IMR-90 (cell line): ENCODE measurements at regions not wholly inside any gene's neighbourhood (a gene's known extent, or its start where the extent isn't known, plus 50 kb on each side); places are given as distances from the start of the nearest gene placed in this dataset.

Source experiments
- ATAC-seq: fragments of 200-7000 bp; cut with Tn5 transposase; 2 replicates; pipeline ENCODE4 v1.9.1; 2020; ENCODE audit warnings: low read depth, mild to moderate bottlenecking, moderate library complexity
- BruUV-seq: library from RNA; stranded (reverse); fragments of 400-500 nt; replicated peaks from 2 replicates; lab custom pipeline; 2021; lab: Mats Ljungman, UMichigan
- CTCF ChIA-PET: fragments of 300-600 bp; formaldehyde crosslinking; extraction: SDS; loops from one replicate; lab custom pipeline; 2021; ENCODE audit warnings: antibody characterized with exemption; lab: Yijun Ruan, JAX
- POLR2A ChIA-PET: fragments of 300-600 bp; sonication (Branson Sonifier 250); formaldehyde crosslinking; loops from one replicate; lab custom pipeline; 2022; ENCODE audit warnings: antibody characterized with exemption; ENCODE audit not compliant: unreplicated experiment; lab: Charles Lee
- DNase-seq: peaks from one replicate; pipeline ENCODE4 v3.0.0; 2013
- H2AFZ ChIP-seq: replicated peaks from 2 replicates; pipeline ENCODE3; 2013; ENCODE audit warnings: low read length, mild to moderate bottlenecking; ENCODE audit not compliant: poor library complexity
- H2AK5ac ChIP-seq: 2 replicates; pipeline ENCODE4 v1.6.1; 2013; ENCODE audit warnings: low read depth, low read length, inconsistent platforms
- H2AK9ac ChIP-seq: replicated peaks from 2 replicates; pipeline ENCODE3; 2013; ENCODE audit warnings: mild to moderate bottlenecking, low read depth, low read length, moderate library complexity; ENCODE audit not compliant: poor library complexity
- H2BK120ac ChIP-seq: 2 replicates; pipeline ENCODE4 v1.6.1; 2013; ENCODE audit warnings: low read depth, low read length, inconsistent platforms
- H2BK15ac ChIP-seq: 3 replicates; pipeline ENCODE4 v1.6.1; 2013; ENCODE audit warnings: low read depth, low read length, inconsistent platforms
- H2BK20ac ChIP-seq: 2 replicates; pipeline ENCODE4 v1.6.1; 2013; ENCODE audit warnings: low read depth, mild to moderate bottlenecking, inconsistent platforms, low read length, moderate library complexity
- H2BK5ac ChIP-seq: 2 replicates; pipeline ENCODE4 v1.6.1; 2013; ENCODE audit warnings: mild to moderate bottlenecking, low read depth, low read length, inconsistent platforms; ENCODE audit not compliant: poor library complexity, severe bottlenecking
- H3K14ac ChIP-seq: replicated peaks from 2 replicates; pipeline ENCODE4 v1.6.1; 2013; ENCODE audit warnings: low read depth, low read length, inconsistent platforms
- H3K18ac ChIP-seq: 2 replicates; pipeline ENCODE4 v1.6.1; 2013; ENCODE audit warnings: low read depth, low read length, control low read depth
- H3K23ac ChIP-seq: 2 replicates; pipeline ENCODE4 v1.6.1; 2013; ENCODE audit warnings: low read depth, low read length, inconsistent platforms
- H3K27ac ChIP-seq: 2 replicates; pipeline ENCODE4 v1.5.1; 2013; ENCODE audit warnings: mild to moderate bottlenecking, control low read depth, low read length; ENCODE audit not compliant: insufficient read depth
- H3K27me3 ChIP-seq: 2 replicates; pipeline ENCODE4 v1.6.1; 2013; ENCODE audit warnings: low read length; ENCODE audit not compliant: control insufficient read depth, insufficient read depth
- H3K36me3 ChIP-seq: 2 replicates; pipeline ENCODE4 v1.6.1; 2013; ENCODE audit warnings: low read length, mixed read lengths; ENCODE audit not compliant: control insufficient read depth, insufficient read depth
- H3K4ac ChIP-seq: 2 replicates; pipeline ENCODE4 v1.6.1; 2013; ENCODE audit warnings: low read depth, low read length, inconsistent platforms
- H3K4me1 ChIP-seq: 2 replicates; pipeline ENCODE4 v1.6.1; 2013; ENCODE audit warnings: low read length, mixed read lengths; ENCODE audit not compliant: control insufficient read depth, insufficient read depth
- H3K4me2 ChIP-seq: 2 replicates; pipeline ENCODE4 v1.6.1; 2013; ENCODE audit warnings: low read depth, mild to moderate bottlenecking, control low read depth, low read length, moderate library complexity
- H3K4me3 ChIP-seq: 2 replicates; pipeline ENCODE4 v1.5.1; 2013; ENCODE audit warnings: low read depth, mild to moderate bottlenecking, control low read depth, low read length, moderate library complexity; ENCODE audit not compliant: insufficient read depth
- H3K56ac ChIP-seq: 2 replicates; pipeline ENCODE4 v1.6.1; 2013; ENCODE audit warnings: low read length, inconsistent platforms; ENCODE audit not compliant: insufficient read depth; ENCODE audit errors: extremely low read depth
- H3K79me1 ChIP-seq, 2 experiments: 2 replicates each; pipeline ENCODE4 v1.6.1; 2013; ENCODE audit warnings: low read length in 2 of 2, inconsistent platforms in 1 of 2, low read depth in 1 of 2
- H3K9ac ChIP-seq: 2 replicates; pipeline ENCODE4 v1.6.1; 2013; ENCODE audit warnings: low read depth, low read length, control low read depth
- H3K9me1 ChIP-seq: 2 replicates; pipeline ENCODE4 v1.6.1; 2013; ENCODE audit warnings: low read length, inconsistent platforms; ENCODE audit not compliant: insufficient read depth
- H3K9me3 ChIP-seq: 2 replicates; pipeline ENCODE4 v1.6.1; 2013; ENCODE audit warnings: low read length; ENCODE audit not compliant: control insufficient read depth, insufficient read depth
- H4K20me1 ChIP-seq: 2 replicates; pipeline ENCODE4 v1.6.1; 2013; ENCODE audit warnings: low read length, inconsistent platforms; ENCODE audit not compliant: insufficient read depth
- H4K5ac ChIP-seq: 2 replicates; pipeline ENCODE4 v1.6.1; 2013; ENCODE audit warnings: mild to moderate bottlenecking, low read depth, low read length, control low read depth
- H4K8ac ChIP-seq, 2 experiments: 2 replicates each; pipeline ENCODE4 v1.6.1; 2013; ENCODE audit warnings: low read depth in 2 of 2, low read length in 2 of 2, control low read depth in 1 of 2, inconsistent platforms in 1 of 2
- H4K91ac ChIP-seq: 2 replicates; pipeline ENCODE4 v1.6.1; 2013; ENCODE audit warnings: low read depth, low read length, inconsistent platforms; ENCODE audit not compliant: insufficient read depth
- BHLHE40 ChIP-seq: fragments of 150-350 bp; IDR thresholded peaks from 2 replicates; pipeline ENCODE4 v1.6.1; 2016; ENCODE audit warnings: mild to moderate bottlenecking, low read depth, low read length
- CEBPB ChIP-seq: IDR thresholded peaks from 2 replicates; pipeline ENCODE4 v1.6.1; 2012; ENCODE audit warnings: low read depth, low read length, improper control_type of control experiment
- CHD1 ChIP-seq: IDR thresholded peaks from 2 replicates; pipeline ENCODE4 v1.6.1; 2012; ENCODE audit warnings: low read depth, low read length, improper control_type of control experiment
- CTCF ChIP-seq: conservative IDR thresholded peaks from 2 replicates; pipeline ENCODE4 v1.5.1; 2012; ENCODE audit warnings: mild to moderate bottlenecking, low read depth, low read length, improper control_type of control experiment
- ELK1 ChIP-seq: fragments of 150-350 bp; IDR thresholded peaks from 2 replicates; pipeline ENCODE4 v1.6.1; 2016; ENCODE audit warnings: low read depth, mild to moderate bottlenecking, low read length, moderate library complexity, borderline replicate concordance
- FOS ChIP-seq: fragments of 150-350 bp; IDR thresholded peaks from 2 replicates; pipeline ENCODE4 v1.6.1; 2016; ENCODE audit warnings: low read depth, low read length
- MAFK ChIP-seq: IDR thresholded peaks from 2 replicates; pipeline ENCODE4 v1.6.1; 2012; ENCODE audit warnings: low read depth, low read length, improper control_type of control experiment
- MAZ ChIP-seq: IDR thresholded peaks from 2 replicates; pipeline ENCODE4 v1.6.1; 2012; ENCODE audit warnings: low read depth, mild to moderate bottlenecking, low read length, improper control_type of control experiment, moderate library complexity, borderline replicate concordance
- NFE2L2 ChIP-seq: fragments of 150-350 bp; IDR thresholded peaks from 2 replicates; pipeline ENCODE4 v1.6.1; 2016; ENCODE audit warnings: low read depth, mild to moderate bottlenecking, low read length
- POLR2A ChIP-seq: IDR thresholded peaks from 2 replicates; pipeline ENCODE4 v1.6.1; 2012; ENCODE audit warnings: mild to moderate bottlenecking, low read depth, low read length
- RAD21 ChIP-seq: IDR thresholded peaks from 2 replicates; pipeline ENCODE4 v1.6.1; 2012; ENCODE audit warnings: low read length, improper control_type of control experiment
- RCOR1 ChIP-seq: IDR thresholded peaks from 2 replicates; pipeline ENCODE4 v1.6.1; 2012; ENCODE audit warnings: mild to moderate bottlenecking, low read length, improper control_type of control experiment; ENCODE audit not compliant: insufficient replicate concordance
- RFX5 ChIP-seq: IDR thresholded peaks from 2 replicates; pipeline ENCODE4 v1.8.0; 2012; ENCODE audit warnings: low read depth, mild to moderate bottlenecking, low read length, moderate library complexity
- SMC3 ChIP-seq: fragments of 150-350 bp; IDR thresholded peaks from 2 replicates; pipeline ENCODE4 v1.6.1; 2016; ENCODE audit warnings: low read depth, mild to moderate bottlenecking, antibody characterized with exemption, low read length, moderate library complexity
- WGBS, 2 experiments: methylation state at CpG; one replicate each; pipeline versions ENCODE4 v1.1.5 to v1.1.7; 2013; ENCODE audit warnings: missing lambda C conversion rate in 2 of 2; ENCODE audit not compliant: insufficient read length in 1 of 2; ENCODE audit errors: extremely low coverage in 2 of 2; 5-methylcytosine and 5-hydroxymethylcytosine counted together
- dilution Hi-C: fragments of 300-500 bp; cut with HindIII; formaldehyde crosslinking; loops from one replicate; pipeline ENCODE4 v1.14.3; 2018; ENCODE audit warnings: low sequenced_read_pairs; ENCODE audit not compliant: unreplicated experiment
- in situ Hi-C: fragments of 300-500 bp; cut with MboI; formaldehyde crosslinking; loops from 3 replicates; pipeline ENCODE4 v1.14.3; 2019; ENCODE audit warnings: low sequenced_read_pairs, inconsistent platforms, mixed read lengths
- intact Hi-C: fragments of 100-400 bp; cut with micrococcal nuclease; formaldehyde crosslinking; loops from 2 replicates; pipeline ENCODE4 v1.10.0; 2022
- TF ChIP-seq, protein P1 (sequence below): fragments of 150-350 bp; IDR thresholded peaks from 2 replicates; pipeline ENCODE4 v1.6.1; 2017; ENCODE audit warnings: mild to moderate bottlenecking, antibody characterized with exemption, low read length, low read depth

DNA sequence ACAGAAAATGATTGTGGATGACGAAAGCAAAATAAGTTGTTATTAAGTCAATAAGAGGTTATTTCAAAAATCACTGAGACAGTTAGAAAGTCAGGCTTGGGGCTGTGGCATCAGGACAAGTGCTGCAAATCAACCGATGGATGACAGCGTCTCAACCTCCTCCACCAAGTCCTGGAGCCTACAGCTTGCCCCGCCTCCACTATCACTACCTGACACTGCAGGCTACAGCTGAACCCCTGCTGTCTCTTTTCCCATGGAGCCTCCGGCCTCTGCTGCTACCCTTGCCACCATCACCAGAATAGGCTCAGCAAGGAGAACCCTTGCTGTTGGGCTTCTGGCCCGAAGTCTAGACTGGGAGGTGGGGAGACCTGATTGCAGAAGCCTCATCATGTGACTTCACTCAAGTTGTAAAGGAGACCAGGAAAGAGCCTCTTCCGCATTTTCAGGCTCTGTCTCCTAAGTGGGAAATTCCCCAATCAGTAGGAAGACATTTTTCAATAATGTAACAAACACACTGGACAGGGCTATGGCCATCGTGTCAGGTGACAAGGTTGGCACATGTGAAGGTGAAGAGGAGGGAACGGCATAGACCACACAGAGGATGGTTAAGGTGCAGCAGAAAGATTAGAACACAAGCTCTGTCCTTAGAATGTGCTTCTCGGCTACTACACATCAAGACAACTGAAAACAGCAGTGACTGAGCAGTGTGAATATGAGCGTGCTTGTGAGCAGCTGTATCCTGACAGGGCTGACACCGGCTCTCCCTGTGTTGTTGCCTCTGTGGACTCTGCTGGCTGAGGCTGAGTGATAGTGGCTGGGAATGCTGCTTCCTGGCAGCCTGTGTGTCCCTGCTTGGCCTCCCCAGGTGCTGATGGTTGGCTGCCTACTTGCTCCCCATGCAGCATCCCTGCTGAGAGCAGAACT, 660.7 kb downstream of the PTPRU start:
- Histone ChIP-seq H3K4me2 (no peak overlapping the region), H3K4ac (no peak overlapping the region), H2BK5ac (no peak overlapping the region), H2BK120ac (no peak overlapping the region), H4K5ac (no peak overlapping the region), H3K18ac (no peak overlapping the region), H3K4me1 (no peaks in the 10 kb centered on the region), H3K9ac (no peak overlapping the region), H4K8ac (no peak overlapping the region), H3K9me3 (no peaks in the 10 kb centered on the region), H2AFZ (peak overlapping the region; percentile 75), H2BK15ac (no peak overlapping the region), H2BK20ac (no peak overlapping the region), H4K20me1 (no peaks in the 10 kb centered on the region), H3K27me3 (no peaks in the 10 kb centered on the region; the same call in 1 of the 2 replicates), H2AK5ac (no peak overlapping the region), H3K27ac (no peak overlapping the region), H3K36me3 (no peaks in the 10 kb centered on the region), H3K9me1 (no peaks in the 10 kb centered on the region), H3K56ac (no peak overlapping the region), H3K4me3 (no peak overlapping the region), H3K79me1 (no peaks in the 10 kb centered on the region), H4K91ac (no peak overlapping the region), H2AK9ac (no peak overlapping the region), H3K23ac (no peak overlapping the region), H3K14ac (no peak overlapping the region)
- ChIA-PET POLR2A (no interaction called here), CTCF (no interaction called here)
- in situ Hi-C loops (no loop called here), dilution Hi-C loops (no loop called here), intact Hi-C loops (no loop called here)
- DNase-seq (no peak), ATAC-seq (no peak)
- BruUV-seq = no TSS peak
- TF ChIP-seq MAFK (no peak), MAZ (no peak), NFE2L2 (no peak), POLR2A (no peak), CTCF (no peak), FOS (no peak), CHD1 (no peak), RFX5 (no peak), RAD21 (no peak), BHLHE40 (no peak), SMC3 (no peak), RCOR1 (no peak), CEBPB (no peak), ELK1 (no peak)
- TF ChIP-seq, protein P1, sequence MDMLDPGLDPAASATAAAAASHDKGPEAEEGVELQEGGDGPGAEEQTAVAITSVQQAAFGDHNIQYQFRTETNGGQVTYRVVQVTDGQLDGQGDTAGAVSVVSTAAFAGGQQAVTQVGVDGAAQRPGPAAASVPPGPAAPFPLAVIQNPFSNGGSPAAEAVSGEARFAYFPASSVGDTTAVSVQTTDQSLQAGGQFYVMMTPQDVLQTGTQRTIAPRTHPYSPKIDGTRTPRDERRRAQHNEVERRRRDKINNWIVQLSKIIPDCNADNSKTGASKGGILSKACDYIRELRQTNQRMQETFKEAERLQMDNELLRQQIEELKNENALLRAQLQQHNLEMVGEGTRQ = no peak
- 53% methylated on average over 2 of the region's 12 CpGs; no CpG with 5 or more reads in 1 of the 2 experiments for WGBS, 2 experiments
